ENCODE measurements at regions not wholly inside any gene's neighbourhood (a gene's known extent, or its start where the extent isn't known, plus 50 kb on each side); places are given as distances from the start of the nearest gene placed in this dataset.

- no peak overlapping the region for H2AFZ ChIP-seq
- H3K4me2 ChIP-seq: no peak overlapping the region
- H3F3A ChIP-seq (ENCODE audit: insufficient read depth, low read depth): no peaks in the 10 kb centered on the region
- H3K36me3 ChIP-seq (ENCODE audit: low read depth): no peaks in the 10 kb centered on the region
- H3K27ac ChIP-seq: no peak overlapping the region
- CTCF ChIA-PET: no interaction called here
- TF ChIP-seq EZH2 (IDR thresholded peaks at IDR 0.05; ENCODE audit: low read depth) (no peak), CTCF (conservative IDR thresholded peaks at IDR 0.05) (no peak)
- no peak for DNase-seq
- H3K9me3 ChIP-seq (ENCODE audit: insufficient read depth, low read depth): no peaks in the 10 kb centered on the region
- H3K4me3 ChIP-seq: no peak overlapping the region
- POLR2A ChIA-PET (ENCODE audit: unreplicated experiment): no interaction called here
- no peaks in the 10 kb centered on the region for H3K4me1 ChIP-seq (replicated peaks; ENCODE audit: insufficient read depth)
- H3K27me3 ChIP-seq (ENCODE audit: insufficient read depth, low read depth): no peaks in the 10 kb centered on the region
- H3K9me2 ChIP-seq (ENCODE audit: insufficient read depth): no peaks in the 10 kb centered on the region
- no peaks in the 10 kb centered on the region for H3K79me2 ChIP-seq (ENCODE audit: low read depth)
- intact Hi-C loops (cut with micrococcal nuclease; ENCODE audit: unreplicated experiment): no loop called here
- H4K20me1 ChIP-seq (ENCODE audit: insufficient read depth): no peaks in the 10 kb centered on the region
- BruUV-seq (replicated peaks): no TSS peak
Observed at GRCh38 chr4:141290771-141291170, 70.1 kb downstream of the ZNF330 start.

GRCh38 chr4:141294306-141294705 is 73.6 kb downstream of the ZNF330 start:
- no peaks in the 10 kb centered on the region for H3K9me3 ChIP-seq (ENCODE audit: insufficient read depth, low read depth)
- no TSS peak for BruUV-seq (replicated peaks)
- DNase-seq: no peak
- H3K9me2 ChIP-seq (ENCODE audit: insufficient read depth): no peaks in the 10 kb centered on the region
- H3K36me3 ChIP-seq (ENCODE audit: low read depth): no peaks in the 10 kb centered on the region
- CTCF ChIA-PET: no interaction called here
- H4K20me1 ChIP-seq (ENCODE audit: insufficient read depth): no peaks in the 10 kb centered on the region
- H3K4me1 ChIP-seq (replicated peaks; ENCODE audit: insufficient read depth): no peaks in the 10 kb centered on the region
- no peak overlapping the region for H3K27ac ChIP-seq
- no peaks in the 10 kb centered on the region for H3F3A ChIP-seq (ENCODE audit: insufficient read depth, low read depth)
- no peak overlapping the region for H2AFZ ChIP-seq
- intact Hi-C loops (cut with micrococcal nuclease; ENCODE audit: unreplicated experiment): no loop called here
- no peaks in the 10 kb centered on the region for H3K79me2 ChIP-seq (ENCODE audit: low read depth)
- no peaks in the 10 kb centered on the region for H3K27me3 ChIP-seq (ENCODE audit: insufficient read depth, low read depth)
- no peak overlapping the region for H3K4me2 ChIP-seq
- POLR2A ChIA-PET (ENCODE audit: unreplicated experiment): no interaction called here
- H3K4me3 ChIP-seq: no peak overlapping the region
- TF ChIP-seq CTCF (conservative IDR thresholded peaks at IDR 0.05) (no peak), EZH2 (IDR thresholded peaks at IDR 0.05; ENCODE audit: low read depth) (no peak)

GRCh38 chr4:141301216-141301615 is 80.5 kb downstream of the ZNF330 start:
- H3K4me2 ChIP-seq: no peak overlapping the region
- H3K9me2 ChIP-seq (ENCODE audit: insufficient read depth): no peaks in the 10 kb centered on the region
- H4K20me1 ChIP-seq (ENCODE audit: insufficient read depth): no peaks in the 10 kb centered on the region
- DNase-seq: no peak
- intact Hi-C loops (cut with micrococcal nuclease; ENCODE audit: unreplicated experiment): loop anchor here (10.0 kb wide), 1 partner anchor 146 kb away; no protein-coding TSS in a partner anchor
- H3K36me3 ChIP-seq (ENCODE audit: low read depth): no peaks in the 10 kb centered on the region
- TF ChIP-seq CTCF (conservative IDR thresholded peaks at IDR 0.05) (no peak), EZH2 (IDR thresholded peaks at IDR 0.05; ENCODE audit: low read depth) (no peak)
- no peak overlapping the region for H3K27ac ChIP-seq
- no peak overlapping the region for H3K4me3 ChIP-seq
- H2AFZ ChIP-seq: no peak overlapping the region
- CTCF ChIA-PET: no interaction called here
- no peaks in the 10 kb centered on the region for H3F3A ChIP-seq (ENCODE audit: insufficient read depth, low read depth)
- no peaks in the 10 kb centered on the region for H3K9me3 ChIP-seq (ENCODE audit: insufficient read depth, low read depth)
- H3K79me2 ChIP-seq (ENCODE audit: low read depth): no peaks in the 10 kb centered on the region
- no TSS peak for BruUV-seq (replicated peaks)
- no peaks in the 10 kb centered on the region for H3K27me3 ChIP-seq (ENCODE audit: insufficient read depth, low read depth)
- POLR2A ChIA-PET (ENCODE audit: unreplicated experiment): no interaction called here
- H3K4me1 ChIP-seq (replicated peaks; ENCODE audit: insufficient read depth): no peaks in the 10 kb centered on the region
